GM18508 (cell line): ENCODE measurements at regions not wholly inside any gene's neighbourhood (a gene's known extent, or its start where the extent isn't known, plus 50 kb on each side); places are given as distances from the start of the nearest gene placed in this dataset.

Experiments used
- ATAC-seq: cut with Tn5 transposase; IDR thresholded peaks from one replicate; pipeline ENCODE4 v1.9.1; 2021; ENCODE audit warnings: moderate number of reproducible peaks; ENCODE audit not compliant: insufficient read depth, unreplicated experiment

DNA sequence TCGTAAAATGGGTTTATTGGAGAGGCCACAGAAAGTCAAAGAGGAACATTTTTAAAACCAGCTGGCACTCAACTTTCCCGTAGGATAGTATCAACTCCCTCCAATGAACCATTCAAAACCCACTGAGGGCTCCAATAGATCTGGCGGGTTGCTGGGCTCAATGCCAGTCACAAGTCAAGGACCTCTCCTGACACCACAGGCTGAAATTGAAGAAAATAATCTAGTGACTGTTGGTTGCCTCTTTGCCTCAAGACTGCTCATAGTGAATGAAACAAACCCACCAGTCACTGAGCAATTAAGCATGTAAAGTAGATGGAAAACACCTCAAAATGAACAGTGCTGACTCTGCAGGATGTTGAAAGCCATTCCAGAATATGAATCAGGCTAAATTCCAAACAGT is 500.6 kb upstream of the AGTR1 start:
- no peak for ATAC-seq

DNA sequence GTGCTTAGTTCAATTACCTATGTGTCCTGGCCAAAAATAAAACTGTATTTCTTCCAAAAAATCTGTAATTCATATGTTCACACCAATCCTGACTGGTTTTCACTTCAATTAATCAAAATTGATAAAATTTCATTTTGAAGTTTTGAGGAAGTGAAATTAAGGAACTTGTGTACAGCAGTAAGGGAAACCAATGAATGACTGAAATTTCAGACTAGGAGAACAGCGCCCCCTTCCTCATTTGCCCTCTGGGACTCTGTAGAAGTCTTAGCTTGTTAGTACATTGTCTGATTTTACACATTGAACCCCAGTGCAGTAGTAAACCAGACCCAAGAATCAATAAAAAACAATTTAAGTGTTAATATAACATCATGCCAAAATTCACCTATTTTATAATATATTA is 495.3 kb upstream of the AGTR1 start:
- no peak for ATAC-seq

DNA sequence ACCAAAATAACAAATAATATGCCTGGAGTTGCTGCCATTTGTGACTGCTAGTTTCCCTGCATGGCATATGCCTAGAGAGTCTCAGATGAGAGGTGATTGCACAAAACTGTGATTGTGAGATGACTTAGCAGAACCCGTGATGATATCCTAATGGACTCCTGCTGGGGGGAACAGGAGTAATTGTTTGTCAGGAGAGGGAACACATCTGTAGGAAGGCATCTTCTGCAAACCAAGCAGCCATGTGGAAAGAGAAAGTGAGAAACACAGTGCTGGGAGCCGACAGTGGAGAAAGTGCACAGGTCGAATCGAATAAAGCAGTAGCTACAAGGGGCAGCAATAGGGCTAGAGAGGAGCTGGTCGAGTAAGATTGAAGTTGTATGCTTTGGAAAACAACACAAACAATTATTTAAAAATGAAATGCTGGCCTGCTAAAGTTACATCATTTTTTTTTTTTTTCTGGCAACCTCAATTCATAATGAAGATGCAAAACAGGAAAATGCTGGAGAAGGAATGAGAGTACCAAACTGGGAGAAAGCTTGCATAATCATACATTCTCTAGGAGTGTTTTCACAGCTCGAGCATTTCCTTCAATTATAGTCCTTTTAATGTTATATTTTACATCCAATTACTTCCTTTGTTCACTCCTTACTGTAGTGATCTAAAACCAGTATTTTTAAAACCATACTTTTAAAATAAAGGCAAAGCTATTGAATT is 494.2 kb upstream of the AGTR1 start:
- ATAC-seq = no peak

DNA sequence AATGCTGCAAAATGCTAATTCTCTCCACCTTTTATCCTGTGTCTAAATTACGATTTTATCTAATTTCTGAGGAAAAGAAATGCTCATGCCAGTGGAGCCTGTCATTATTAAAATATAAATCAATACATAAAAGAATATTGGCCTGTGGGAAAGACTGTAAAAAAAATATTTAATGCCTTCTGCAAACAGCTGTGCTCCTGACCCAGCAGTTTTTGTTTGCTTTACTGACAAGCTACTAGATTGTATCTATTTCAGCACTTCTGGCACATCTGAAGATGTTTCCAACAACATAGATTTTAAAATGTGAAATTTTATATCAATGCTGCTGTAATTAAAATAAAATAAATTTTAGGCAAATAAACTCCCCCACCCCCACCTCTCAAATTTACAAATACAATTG is 493.6 kb upstream of the AGTR1 start:
- ATAC-seq = no peak

DNA sequence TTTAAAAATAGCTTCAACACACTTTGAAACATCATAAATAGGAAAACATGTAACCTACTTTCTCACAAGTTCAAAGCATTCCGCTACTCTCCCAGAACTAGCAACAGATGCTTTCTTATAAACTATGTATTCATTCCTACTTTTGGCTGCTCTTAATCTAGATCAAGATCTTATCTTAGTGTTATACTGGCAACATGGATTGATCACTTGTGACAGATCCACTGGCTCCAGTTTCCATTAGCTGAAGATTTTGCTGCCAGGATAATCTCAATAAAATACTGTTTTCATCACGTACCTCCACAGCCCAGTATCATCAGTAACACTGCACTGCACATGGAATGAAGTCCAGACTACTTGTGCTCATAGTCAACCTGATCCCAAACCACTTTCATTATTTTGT is 491.7 kb upstream of the AGTR1 start:
- ATAC-seq = no peak

DNA sequence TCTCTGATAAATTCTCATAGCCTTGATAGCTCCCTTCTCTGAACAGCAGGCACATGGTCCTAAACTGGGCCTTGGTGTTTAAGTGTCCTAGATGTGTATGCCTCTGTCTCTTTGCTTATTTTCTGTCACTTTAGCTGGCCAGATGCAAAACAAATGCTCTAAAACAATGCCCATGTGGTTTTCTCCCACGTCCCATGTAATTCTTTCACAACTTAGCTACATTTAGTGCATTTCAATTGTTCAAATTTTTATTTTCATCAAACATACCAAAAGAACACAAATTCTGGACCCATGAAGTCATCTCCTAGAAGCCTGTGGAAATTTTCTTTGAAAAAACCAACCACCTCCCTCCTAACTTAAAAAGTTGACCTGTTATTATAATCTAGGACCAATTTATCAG is 491.3 kb upstream of the AGTR1 start:
- no peak for ATAC-seq

DNA sequence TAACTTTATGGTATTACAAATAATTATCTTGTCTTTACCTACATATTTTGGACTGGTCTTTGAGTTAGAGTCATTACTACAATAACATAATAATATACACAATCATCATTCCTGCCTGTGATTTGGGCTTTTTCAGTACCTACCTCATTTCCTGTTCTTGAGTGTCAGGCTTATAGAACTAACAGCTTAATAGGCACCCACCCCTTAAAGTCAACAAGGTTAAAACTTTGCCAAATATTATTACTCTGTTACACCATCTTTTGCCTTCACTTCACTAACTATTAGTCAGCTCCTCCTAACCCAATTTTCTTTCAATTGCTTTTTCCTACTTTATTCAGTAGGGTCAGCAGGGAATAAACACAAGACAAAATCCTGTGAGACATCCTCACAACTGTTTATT is 488.7 kb upstream of the AGTR1 start:
- ATAC-seq = no peak

DNA sequence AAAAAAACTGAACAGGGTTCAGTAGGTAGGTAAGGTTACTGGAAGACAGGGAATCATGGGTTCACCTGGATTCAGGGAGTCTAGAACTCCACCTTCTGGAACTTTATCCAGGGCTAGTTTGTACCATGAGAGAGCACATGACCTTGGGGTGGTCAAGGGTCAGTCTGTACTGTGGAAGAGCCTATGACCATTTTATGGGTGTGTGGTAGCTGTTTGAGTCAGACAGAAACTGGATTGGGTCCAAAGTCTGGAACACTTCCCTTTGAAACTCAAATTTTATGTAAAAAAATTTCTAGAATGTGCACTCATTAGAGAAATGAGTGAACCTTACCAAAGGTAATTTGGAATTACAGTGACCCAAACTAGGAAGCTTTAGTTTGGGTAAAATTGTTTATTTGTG is 486.0 kb upstream of the AGTR1 start:
- peak; percentile 86 for ATAC-seq

DNA sequence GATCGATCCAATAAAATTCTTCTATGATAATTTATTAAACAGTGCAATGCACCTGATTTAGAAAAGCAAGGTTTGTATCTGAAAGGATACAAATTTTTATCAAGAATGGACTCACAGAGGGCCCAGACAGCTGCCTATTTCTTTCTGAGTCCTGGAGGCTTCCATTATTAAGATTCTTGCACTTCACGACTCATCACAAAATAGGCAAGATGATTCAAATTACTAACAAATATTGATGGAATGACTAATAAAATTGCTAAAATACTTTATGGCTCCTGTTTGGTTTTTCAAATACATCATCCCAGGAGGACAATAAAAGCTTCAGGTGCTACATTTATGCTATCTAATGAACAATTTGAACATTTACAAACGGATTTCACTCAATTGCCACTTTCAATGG is 483.0 kb upstream of the AGTR1 start:
- ATAC-seq = no peak

DNA sequence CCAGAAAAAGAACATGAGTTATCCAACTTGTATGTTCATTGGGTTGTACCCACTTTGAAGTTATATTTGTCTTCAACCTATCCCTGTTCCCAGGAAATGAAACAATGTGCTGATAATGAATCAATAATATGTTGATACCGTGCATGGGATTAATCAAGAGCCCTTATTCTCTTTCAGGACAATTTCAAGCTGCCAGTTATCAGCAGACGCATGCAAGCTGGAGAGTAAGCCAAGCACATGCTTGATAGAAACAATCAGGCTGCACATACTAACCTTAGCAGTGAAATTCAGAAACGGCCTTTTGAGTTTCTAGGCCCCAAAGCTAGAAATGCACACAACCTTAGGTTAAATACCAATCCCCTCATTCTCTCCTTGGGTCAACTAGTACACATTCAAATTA is 480.4 kb upstream of the AGTR1 start:
- ATAC-seq = no peak

DNA sequence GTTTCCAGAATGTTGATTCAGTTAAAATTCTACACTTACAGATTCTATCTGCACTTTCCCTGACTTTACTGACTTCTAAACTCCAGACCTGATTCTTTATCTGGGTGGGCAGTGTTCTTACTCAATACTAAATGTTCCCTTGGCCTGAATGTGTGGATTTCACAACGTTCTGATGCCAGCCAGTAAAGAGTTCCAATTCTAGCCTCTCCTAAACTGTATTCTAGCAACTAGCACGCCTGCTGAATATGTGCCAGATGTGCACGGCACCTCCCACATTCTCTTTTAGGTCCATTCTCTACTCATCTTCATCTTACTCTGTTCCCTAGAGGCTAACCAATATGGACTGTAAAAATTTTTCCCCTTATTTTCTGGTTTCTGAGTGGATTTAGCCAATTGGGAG is 479.5 kb upstream of the AGTR1 start:
- ATAC-seq = no peak

DNA sequence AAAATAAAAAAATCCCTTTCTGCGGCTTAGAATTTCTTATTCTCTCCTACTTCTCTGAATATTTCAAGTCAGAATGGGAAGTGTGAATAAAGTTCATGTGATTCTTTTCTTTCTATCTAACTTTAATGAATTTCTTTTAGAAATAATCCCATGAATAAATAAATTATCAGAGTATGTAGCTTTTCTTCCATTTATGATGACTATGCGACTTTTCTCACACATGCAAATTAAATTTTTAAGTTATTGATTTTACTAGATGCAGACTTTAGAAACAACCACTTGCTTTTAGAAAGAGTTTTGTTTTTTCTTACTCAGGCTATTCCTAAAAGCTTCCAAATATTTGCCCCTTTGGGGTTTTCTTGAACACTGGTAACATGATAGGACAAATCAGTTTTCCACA is 477.7 kb upstream of the AGTR1 start:
- no peak for ATAC-seq

DNA sequence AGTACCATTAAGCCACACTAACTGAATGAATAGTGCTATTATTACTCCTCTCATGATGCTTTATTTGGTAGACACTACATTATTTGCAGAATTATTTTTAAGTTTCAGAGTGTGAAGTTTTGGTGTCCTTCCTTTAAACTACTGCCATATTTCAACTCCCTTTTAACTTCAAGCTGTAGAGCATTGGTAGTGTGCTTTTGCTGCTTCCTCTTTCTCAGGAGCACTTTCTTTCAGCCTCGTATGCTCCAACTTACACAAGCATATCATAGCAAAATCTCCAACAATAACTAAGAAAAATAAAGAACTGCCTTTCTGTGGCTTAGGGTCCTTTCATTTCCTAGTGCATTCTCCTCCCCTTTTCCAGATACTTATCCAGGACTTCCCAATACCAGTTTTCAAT is 476.4 kb upstream of the AGTR1 start:
- no peak for ATAC-seq

DNA sequence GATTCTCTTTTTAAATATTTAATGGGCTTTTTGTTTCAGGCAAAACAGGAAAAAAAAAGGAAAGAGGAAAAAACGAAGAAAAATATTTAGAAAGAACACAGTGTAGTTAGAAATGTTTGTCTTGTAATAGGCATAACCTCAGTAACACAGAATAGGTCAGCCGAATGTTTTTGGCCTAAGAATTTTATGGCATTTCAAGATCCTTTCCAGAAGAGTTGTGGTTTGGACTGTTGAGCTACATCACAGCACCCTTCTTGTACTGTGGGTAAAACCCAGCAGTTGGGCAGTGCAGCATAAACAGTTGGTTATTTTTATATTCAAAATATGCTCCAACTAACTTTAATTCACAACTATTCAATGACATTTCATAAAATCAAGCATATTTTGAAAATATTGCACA is 474.4 kb upstream of the AGTR1 start:
- no peak for ATAC-seq

DNA sequence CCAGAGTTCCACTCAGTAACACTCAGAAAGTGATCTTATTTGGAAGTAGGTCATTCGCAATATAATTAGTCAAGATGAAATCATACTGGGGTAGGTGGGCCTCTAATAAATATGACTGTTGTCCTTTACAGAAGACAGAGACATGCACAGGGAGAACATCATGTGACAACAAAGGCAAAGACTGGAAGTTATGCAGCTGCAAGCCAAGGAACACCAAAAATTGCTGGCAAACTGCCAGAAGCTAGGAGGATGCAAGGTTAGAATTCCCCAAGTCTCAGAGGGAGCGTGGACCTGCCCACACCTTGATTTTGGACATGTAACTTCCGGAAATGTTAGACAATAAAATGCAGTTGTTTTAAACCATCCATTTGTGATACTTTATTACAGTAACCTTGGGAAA is 471.5 kb upstream of the AGTR1 start:
- ATAC-seq = no peak

DNA sequence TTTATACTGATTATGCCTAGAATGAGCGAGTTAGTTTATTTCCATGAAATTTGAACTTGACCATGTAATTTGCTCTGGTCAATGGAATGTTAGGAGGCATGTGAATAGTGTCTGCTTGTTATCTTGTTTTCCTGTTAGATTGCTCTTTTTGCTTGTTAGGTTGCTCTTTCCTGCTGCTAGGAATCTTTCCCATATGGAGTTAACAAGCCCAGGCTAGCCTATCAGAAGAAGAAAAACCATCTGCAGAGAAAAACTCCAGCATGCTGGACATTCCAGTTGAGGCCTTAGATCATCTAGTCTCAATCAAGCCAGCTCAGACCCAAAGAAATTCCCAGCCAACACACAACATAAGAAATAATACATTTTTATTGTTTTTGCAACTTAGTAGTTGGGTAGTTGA is 470.2 kb upstream of the AGTR1 start:
- ATAC-seq = no peak

DNA sequence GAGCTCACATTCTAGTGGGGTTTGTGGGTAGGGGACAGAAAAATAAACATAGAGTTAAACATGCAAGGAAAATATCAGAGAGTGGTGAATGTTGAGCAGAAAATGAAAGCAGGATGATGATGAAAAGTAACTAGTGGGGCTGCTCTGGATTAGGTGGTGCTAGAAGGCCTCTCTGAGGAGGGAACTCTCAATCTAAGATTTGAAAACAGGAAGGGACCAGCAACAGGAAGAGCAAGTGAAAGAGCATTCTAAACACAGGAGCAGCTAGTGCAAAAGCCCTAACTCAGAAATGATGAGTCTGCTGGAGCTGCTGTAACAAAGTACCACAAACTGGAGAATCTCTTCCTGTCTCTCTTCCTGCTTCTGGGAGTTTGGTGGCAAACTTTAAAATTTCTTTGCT is 468.6 kb upstream of the AGTR1 start:
- peak; percentile 56 for ATAC-seq

DNA sequence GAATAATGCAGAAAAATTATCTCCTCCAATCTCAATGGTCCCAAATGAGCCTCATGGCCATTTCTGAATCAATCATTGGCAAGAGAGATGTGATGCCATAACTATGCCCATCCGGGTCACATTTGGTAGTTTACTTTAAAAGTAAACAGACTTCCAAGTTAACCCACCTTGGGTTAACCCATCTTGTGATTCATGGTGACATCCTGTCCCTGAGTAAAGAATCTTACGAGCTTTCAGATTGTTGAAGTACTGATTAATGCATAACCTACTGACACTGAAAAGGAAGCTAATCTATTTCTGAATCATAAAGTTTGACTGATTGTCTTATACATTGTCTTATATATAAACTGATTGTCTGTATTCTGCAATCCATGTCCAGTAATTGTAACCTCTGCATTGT is 467.2 kb upstream of the AGTR1 start:
- no peak for ATAC-seq

DNA sequence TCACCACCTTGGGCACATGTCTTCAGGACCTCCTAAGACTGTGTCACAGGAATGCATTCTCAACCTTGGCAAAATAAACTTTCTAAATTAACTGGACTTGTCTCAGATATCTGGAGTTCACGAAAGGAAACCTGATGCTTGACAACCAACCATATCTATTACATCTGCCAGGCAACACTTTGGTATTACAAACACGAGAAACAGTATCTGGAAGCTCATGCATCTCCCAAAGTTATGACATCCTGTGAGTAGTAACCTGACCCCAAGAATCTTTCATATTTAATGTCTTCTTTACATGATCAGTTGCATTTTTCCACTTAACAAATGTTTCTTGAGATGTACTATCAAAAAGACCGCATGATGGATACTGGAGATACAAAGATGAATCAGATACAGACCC is 465.3 kb upstream of the AGTR1 start:
- ATAC-seq = no peak

DNA sequence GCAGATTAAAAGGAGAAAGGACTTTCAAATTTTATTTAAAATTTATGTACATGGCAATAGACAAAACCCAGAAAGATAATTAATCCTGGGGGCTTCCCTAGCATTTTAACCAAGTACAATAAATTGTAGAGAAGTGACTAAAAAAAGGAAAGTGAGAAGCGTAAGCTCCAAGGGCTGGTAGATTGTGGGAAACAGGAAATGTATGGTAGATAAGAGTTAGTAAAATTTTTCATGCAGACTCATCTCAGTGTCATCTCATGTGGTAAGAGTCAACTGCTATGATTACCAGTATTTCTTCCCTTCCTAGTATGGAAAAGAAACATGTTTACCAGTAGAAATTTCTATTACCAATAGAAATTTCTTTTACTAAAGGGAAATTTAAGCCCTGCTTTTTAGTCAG is 464.3 kb upstream of the AGTR1 start:
- no peak for ATAC-seq

DNA sequence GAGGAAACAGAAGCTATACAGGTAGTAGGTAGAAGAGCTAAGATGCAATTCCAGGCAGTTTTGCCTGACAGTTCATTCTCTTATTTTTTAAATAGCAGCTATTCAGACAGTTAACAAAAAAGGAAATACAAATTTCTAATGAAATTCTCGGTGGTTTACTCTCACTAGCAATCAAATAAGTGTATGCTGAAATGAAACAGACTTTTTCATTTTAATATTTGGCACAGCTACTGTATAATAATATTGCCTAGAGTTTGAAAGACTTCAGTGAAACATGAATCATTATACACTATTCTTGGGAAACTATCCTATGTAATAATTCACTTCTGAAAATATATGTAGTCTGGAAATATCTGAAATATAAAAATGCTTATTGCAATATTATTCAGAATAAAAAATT is 463.2 kb upstream of the AGTR1 start:
- no peak for ATAC-seq

DNA sequence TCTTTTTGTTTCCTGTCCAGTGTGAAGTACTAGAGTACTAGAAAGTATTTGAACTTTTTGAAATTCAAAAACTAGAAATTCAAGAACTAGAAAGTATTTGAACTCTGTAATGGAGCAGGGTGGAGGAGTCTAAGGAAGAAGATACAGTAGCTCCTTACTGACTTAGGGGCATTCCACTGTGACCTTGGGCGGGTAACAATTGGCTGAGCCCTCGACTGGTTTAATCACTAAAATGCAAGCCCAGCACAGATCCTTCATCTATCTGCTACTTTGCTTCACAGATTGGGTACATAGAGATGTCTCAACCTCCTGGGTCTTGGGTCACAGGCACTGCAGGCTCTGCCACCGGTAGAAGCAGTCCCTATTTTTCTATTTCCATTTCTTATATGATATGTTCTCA is 462.1 kb upstream of the AGTR1 start:
- no peak for ATAC-seq

DNA sequence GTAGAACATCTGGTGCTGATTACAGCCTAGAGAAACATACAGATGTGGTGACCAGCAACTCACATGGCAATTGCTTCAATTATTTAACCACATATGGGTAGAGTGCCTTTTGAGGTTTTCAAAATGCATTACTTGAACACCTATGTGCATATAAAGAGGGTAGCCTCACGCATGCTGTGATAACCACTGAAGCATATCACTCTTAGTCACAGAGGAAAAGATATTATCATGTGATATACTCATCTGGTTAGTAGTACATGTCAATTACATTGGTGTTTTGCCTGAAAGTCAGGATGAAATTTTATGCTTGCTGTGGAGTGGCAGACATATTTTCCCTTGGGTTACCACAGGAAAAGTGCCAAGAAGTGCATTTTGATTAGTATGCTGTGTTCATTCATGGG is 459.3 kb upstream of the AGTR1 start:
- no peak for ATAC-seq
